Ishikawa (cell line): ENCODE measurements at regions not wholly inside any gene's neighbourhood (a gene's known extent, or its start where the extent isn't known, plus 50 kb on each side); places are given as distances from the start of the nearest gene placed in this dataset.

Experiments
- CEBPB ChIP-seq: IDR thresholded peaks from 2 replicates; pipeline ENCODE4 v1.6.1; 2012
- CREB1 ChIP-seq: IDR thresholded peaks from 2 replicates; pipeline ENCODE4 v1.6.1; 2012; ENCODE audit warnings: low read depth
- EGR1 ChIP-seq: IDR thresholded peaks from 2 replicates; pipeline ENCODE4 v1.6.1; 2012
- EP300 ChIP-seq: IDR thresholded peaks from 2 replicates; pipeline ENCODE4 v1.6.1; 2012; ENCODE audit warnings: borderline replicate concordance
- FOXM1 ChIP-seq: IDR thresholded peaks from 2 replicates; pipeline ENCODE4 v1.6.1; 2012; ENCODE audit warnings: low read depth, borderline replicate concordance
- MAX ChIP-seq: IDR thresholded peaks from 2 replicates; pipeline ENCODE4 v1.6.1; 2012
- NFIC ChIP-seq: IDR thresholded peaks from 2 replicates; pipeline ENCODE4 v1.6.1; 2012
- RAD21 ChIP-seq: IDR thresholded peaks from 2 replicates; pipeline ENCODE4 v1.6.1; 2012; ENCODE audit warnings: low read depth
- TAF1 ChIP-seq: IDR thresholded peaks from 2 replicates; pipeline ENCODE4 v1.6.1; 2012; ENCODE audit warnings: low read depth, mild to moderate bottlenecking
- TCF12 ChIP-seq: IDR thresholded peaks from 2 replicates; pipeline ENCODE4 v1.6.1; 2012; ENCODE audit warnings: low read depth
- TEAD4 ChIP-seq: IDR thresholded peaks from 2 replicates; pipeline ENCODE4 v1.6.1; 2012
- USF1 ChIP-seq: IDR thresholded peaks from 2 replicates; pipeline ENCODE4 v1.6.1; 2012
- YY1 ChIP-seq: IDR thresholded peaks from 2 replicates; pipeline ENCODE4 v1.6.1; 2012; ENCODE audit warnings: low read depth
- ZBTB7A ChIP-seq: IDR thresholded peaks from 2 replicates; pipeline ENCODE4 v1.6.1; 2012; ENCODE audit warnings: low read depth
- TF ChIP-seq, protein P1 (sequence below): IDR thresholded peaks from 2 replicates; pipeline ENCODE4 v1.6.1; 2012; ENCODE audit warnings: low read depth, mild to moderate bottlenecking

GRCh38 chrX:114037515-114037914, 546.4 kb upstream of the HTR2C start:
- TF ChIP-seq EP300: no peak
- TF ChIP-seq MAX: no peak
- TF ChIP-seq FOXM1: no peak
- TF ChIP-seq EGR1: no peak
- no peak for TF ChIP-seq CREB1
- no peak for TF ChIP-seq TAF1
- TF ChIP-seq TEAD4: no peak
- TF ChIP-seq RAD21: no peak
- TF ChIP-seq, protein P1, sequence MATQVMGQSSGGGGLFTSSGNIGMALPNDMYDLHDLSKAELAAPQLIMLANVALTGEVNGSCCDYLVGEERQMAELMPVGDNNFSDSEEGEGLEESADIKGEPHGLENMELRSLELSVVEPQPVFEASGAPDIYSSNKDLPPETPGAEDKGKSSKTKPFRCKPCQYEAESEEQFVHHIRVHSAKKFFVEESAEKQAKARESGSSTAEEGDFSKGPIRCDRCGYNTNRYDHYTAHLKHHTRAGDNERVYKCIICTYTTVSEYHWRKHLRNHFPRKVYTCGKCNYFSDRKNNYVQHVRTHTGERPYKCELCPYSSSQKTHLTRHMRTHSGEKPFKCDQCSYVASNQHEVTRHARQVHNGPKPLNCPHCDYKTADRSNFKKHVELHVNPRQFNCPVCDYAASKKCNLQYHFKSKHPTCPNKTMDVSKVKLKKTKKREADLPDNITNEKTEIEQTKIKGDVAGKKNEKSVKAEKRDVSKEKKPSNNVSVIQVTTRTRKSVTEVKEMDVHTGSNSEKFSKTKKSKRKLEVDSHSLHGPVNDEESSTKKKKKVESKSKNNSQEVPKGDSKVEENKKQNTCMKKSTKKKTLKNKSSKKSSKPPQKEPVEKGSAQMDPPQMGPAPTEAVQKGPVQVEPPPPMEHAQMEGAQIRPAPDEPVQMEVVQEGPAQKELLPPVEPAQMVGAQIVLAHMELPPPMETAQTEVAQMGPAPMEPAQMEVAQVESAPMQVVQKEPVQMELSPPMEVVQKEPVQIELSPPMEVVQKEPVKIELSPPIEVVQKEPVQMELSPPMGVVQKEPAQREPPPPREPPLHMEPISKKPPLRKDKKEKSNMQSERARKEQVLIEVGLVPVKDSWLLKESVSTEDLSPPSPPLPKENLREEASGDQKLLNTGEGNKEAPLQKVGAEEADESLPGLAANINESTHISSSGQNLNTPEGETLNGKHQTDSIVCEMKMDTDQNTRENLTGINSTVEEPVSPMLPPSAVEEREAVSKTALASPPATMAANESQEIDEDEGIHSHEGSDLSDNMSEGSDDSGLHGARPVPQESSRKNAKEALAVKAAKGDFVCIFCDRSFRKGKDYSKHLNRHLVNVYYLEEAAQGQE: no peak
- TF ChIP-seq TCF12: no peak
- TF ChIP-seq YY1: no peak
- no peak for TF ChIP-seq NFIC
- TF ChIP-seq ZBTB7A: no peak
- no peak for TF ChIP-seq CEBPB
- TF ChIP-seq USF1: no peak

DNA sequence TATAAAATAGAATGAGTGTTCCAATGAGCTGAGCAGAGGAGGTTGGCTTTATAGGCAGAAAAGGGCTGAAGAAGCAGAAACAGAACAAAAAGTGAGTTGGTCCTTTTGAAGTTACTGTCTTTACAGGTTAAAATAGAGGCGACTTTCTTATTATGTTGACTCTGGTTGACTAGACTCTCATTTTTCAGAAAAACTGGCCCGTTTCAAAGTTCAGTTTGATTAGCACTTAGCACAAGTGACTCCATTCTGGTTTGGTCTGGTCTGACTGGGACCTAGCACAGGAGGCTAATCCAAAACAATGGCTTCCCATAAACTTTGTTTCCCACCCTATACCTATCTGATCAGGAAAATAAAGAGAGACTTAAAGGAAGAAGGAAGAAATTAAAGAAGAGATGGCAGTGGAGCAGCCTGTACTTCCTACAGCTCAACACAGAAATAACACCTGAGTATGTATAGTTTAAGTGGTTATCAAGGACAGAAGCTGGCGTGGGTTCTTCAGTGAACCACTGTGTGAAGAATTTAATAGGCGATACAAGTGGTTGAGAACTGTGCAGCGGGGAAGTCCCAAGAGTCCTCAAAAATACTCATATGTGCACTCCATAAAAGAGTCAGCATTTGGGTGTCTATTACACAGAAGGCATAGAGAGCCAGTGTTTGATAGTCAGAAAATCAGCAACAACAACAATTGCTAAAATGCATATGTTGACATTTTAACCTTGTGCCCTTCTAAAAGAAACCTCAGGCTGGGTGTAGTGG, 554.8 kb upstream of the HTR2C start:
- TF ChIP-seq EGR1: no peak

- TF ChIP-seq YY1 (no peak), CREB1 (no peak), NFIC (no peak)
Observed at GRCh38 chrX:114017086-114017485, 566.8 kb upstream of the HTR2C start.

GRCh38 chrX:114015966-114016365, 567.9 kb upstream of the HTR2C start:
- TF ChIP-seq MAX (no peak), TEAD4 (no peak), RAD21 (no peak), CEBPB (no peak), NFIC (no peak), TAF1 (no peak), TCF12 (no peak), EGR1 (no peak), FOXM1 (no peak), ZBTB7A (no peak), EP300 (no peak), USF1 (no peak), YY1 (no peak), CREB1 (no peak)
- TF ChIP-seq, protein P1: no peak

GRCh38 chrX:114006664-114007063, 577.2 kb upstream of the HTR2C start:
- TF ChIP-seq, protein P1: no peak
- TF ChIP-seq RAD21: no peak
- no peak for TF ChIP-seq CEBPB
- TF ChIP-seq TEAD4: no peak
